Kidney epithelial cell (primary cell): ENCODE measurements at regions not wholly inside any gene's neighbourhood (a gene's known extent, or its start where the extent isn't known, plus 50 kb on each side); places are given as distances from the start of the nearest gene placed in this dataset.

Experiments
- DNase-seq: peaks from one replicate; pipeline ENCODE4 v3.0.0-alpha.2; 2010; ENCODE audit warnings: low read depth
- H3K27me3 ChIP-seq: 2 replicates; pipeline ENCODE4 v1.6.0; 2011; ENCODE audit warnings: low read length; ENCODE audit not compliant: control insufficient read depth, insufficient read depth
- H3K36me3 ChIP-seq: 2 replicates; pipeline ENCODE4 v1.5.1; 2011; ENCODE audit warnings: low read length; ENCODE audit not compliant: control insufficient read depth, insufficient read depth
- H3K4me3 ChIP-seq: 2 replicates; pipeline ENCODE4 v1.5.1; 2011; ENCODE audit warnings: low read depth, mild to moderate bottlenecking, control low read depth, low read length
- CTCF ChIP-seq: IDR thresholded peaks from 2 replicates; pipeline ENCODE4 v1.5.1; 2011; ENCODE audit warnings: mild to moderate bottlenecking, moderate library complexity, low read length, control low read depth, inconsistent platforms; ENCODE audit not compliant: insufficient read depth, poor library complexity, severe bottlenecking

GRCh38 chr3:151971814-151972579, 98.6 kb downstream of the SUCNR1 start:
- H3K36me3 ChIP-seq = no peaks in the 10 kb centered on the region
- DNase-seq = no peak

GRCh38 chr3:151974067-151974466, 100.6 kb downstream of the SUCNR1 start:
- TF ChIP-seq CTCF = no peak
- no peak overlapping the region for H3K4me3 ChIP-seq
- H3K36me3 ChIP-seq = no peaks in the 10 kb centered on the region
- no peak for DNase-seq
- no peaks in the 10 kb centered on the region for H3K27me3 ChIP-seq

More at GRCh38 chr3:151971814-151972579, 98.6 kb downstream of the SUCNR1 start:
- H3K4me3 ChIP-seq = no peak overlapping the region
- no peaks in the 10 kb centered on the region for H3K27me3 ChIP-seq
- TF ChIP-seq CTCF = no peak

GRCh38 chr3:151976211-151977050, 103.0 kb downstream of the SUCNR1 start:
- DNase-seq = peak; percentile 98

GRCh38 chr3:151979906-151980305, 106.5 kb downstream of the SUCNR1 start:
- Histone ChIP-seq H3K4me3 (no peak overlapping the region), H3K36me3 (no peaks in the 10 kb centered on the region), H3K27me3 (no peaks in the 10 kb centered on the region)
- DNase-seq = no peak
- TF ChIP-seq CTCF = no peak

More at GRCh38 chr3:151976211-151977050, 103.0 kb downstream of the SUCNR1 start:
- H3K36me3 ChIP-seq = no peaks in the 10 kb centered on the region
- no peak overlapping the region for H3K4me3 ChIP-seq
- H3K27me3 ChIP-seq = no peaks in the 10 kb centered on the region
- no peak for TF ChIP-seq CTCF

- Histone ChIP-seq H3K27me3 (no peaks in the 10 kb centered on the region), H3K36me3 (no peaks in the 10 kb centered on the region), H3K4me3 (no peak overlapping the region)
- DNase-seq = no peak
- no peak for TF ChIP-seq CTCF
Observed at GRCh38 chr3:151983538-151983937, 110.1 kb downstream of the SUCNR1 start.
